Dendritic cell treated with granulocyte-macrophage colony-stimulating factor and Interleukin-4, amounts not matched to agents 40 ng/mL and 50 ng/mL, for 4 days (primary cell): ENCODE measurements at regions not wholly inside any gene's neighbourhood (a gene's known extent, or its start where the extent isn't known, plus 50 kb on each side); places are given as distances from the start of the nearest gene placed in this dataset.
"Not testable (repeated sequence)": the region's sequence is repeated elsewhere in the genome, so short reads cannot be mapped to it uniquely, and the experiment has no call there.

Experiments used
- H3K27ac Mint-ChIP-seq: one replicate; pipeline ENCODE4 v1.8.0; 2022; ENCODE audit warnings: mild to moderate bottlenecking, mixed read lengths
- H3K27me3 Mint-ChIP-seq: one replicate; pipeline ENCODE4 v1.8.0; 2022; ENCODE audit warnings: mild to moderate bottlenecking, mixed read lengths
- H3K36me3 Mint-ChIP-seq: one replicate; pipeline ENCODE4 v1.8.0; 2022; ENCODE audit warnings: low read depth, mixed read lengths
- H3K4me1 Mint-ChIP-seq: one replicate; pipeline ENCODE4 v1.8.0; 2022; ENCODE audit warnings: low read depth, mixed read lengths
- H3K4me3 Mint-ChIP-seq: one replicate; pipeline ENCODE4 v1.8.0; 2022; ENCODE audit warnings: mild to moderate bottlenecking, moderate library complexity, mixed read lengths
- H3K9me3 Mint-ChIP-seq: one replicate; pipeline ENCODE4 v1.8.0; 2022; ENCODE audit warnings: mixed read lengths
- intact Hi-C: fragments of 100-400 bp; cut with micrococcal nuclease; formaldehyde crosslinking; loops from one replicate; pipeline ENCODE4 v1.15.0; 2022

- Mint-ChIP-seq H3K4me1 (no peaks in the 10 kb centered on the region), H3K9me3 (peaks cover 12% of the 10 kb centered on the region), H3K4me3 (no peak overlapping the region)
Measured at GRCh38 chr10:46169736-46170135, 117.1 kb upstream of the ANTXRL start.

GRCh38 chr10:46170789-46171188 lies 116.0 kb upstream of the ANTXRL start:
- Mint-ChIP-seq H3K4me3 (no peak overlapping the region), H3K4me1 (no peaks in the 10 kb centered on the region), H3K36me3 (no peaks in the 10 kb centered on the region), H3K27me3 (no peaks in the 10 kb centered on the region), H3K27ac (no peak overlapping the region), H3K9me3 (peaks cover 12% of the 10 kb centered on the region)
- intact Hi-C loops = no loop called here

More at GRCh38 chr10:46169736-46170135, 117.1 kb upstream of the ANTXRL start:
- intact Hi-C loops = no loop called here
- Mint-ChIP-seq H3K36me3 (no peaks in the 10 kb centered on the region), H3K27ac (no peak overlapping the region), H3K27me3 (no peaks in the 10 kb centered on the region)

GRCh38 chr10:46171661-46172060 lies 115.1 kb upstream of the ANTXRL start:
- intact Hi-C loops = no loop called here

GRCh38 chr10:46175296-46175695 lies 111.5 kb upstream of the ANTXRL start:
- H3K4me3 Mint-ChIP-seq = no peak overlapping the region
- intact Hi-C loops = no loop called here
- no peaks in the 10 kb centered on the region for H3K4me1 Mint-ChIP-seq
- peaks cover 6% of the 10 kb centered on the region for H3K9me3 Mint-ChIP-seq
- H3K27ac Mint-ChIP-seq = no peak overlapping the region
- H3K36me3 Mint-ChIP-seq = no peaks in the 10 kb centered on the region
- H3K27me3 Mint-ChIP-seq = no peaks in the 10 kb centered on the region

More at GRCh38 chr10:46171661-46172060, 115.1 kb upstream of the ANTXRL start:
- Mint-ChIP-seq H3K27ac (no peak overlapping the region), H3K4me1 (no peaks in the 10 kb centered on the region), H3K27me3 (no peaks in the 10 kb centered on the region), H3K4me3 (no peak overlapping the region), H3K36me3 (no peaks in the 10 kb centered on the region), H3K9me3 (peaks cover 12% of the 10 kb centered on the region)

GRCh38 chr10:46175831-46176230 lies 111.0 kb upstream of the ANTXRL start:
- no peak overlapping the region for H3K27ac Mint-ChIP-seq

GRCh38 chr10:46187431-46187830 lies 99.4 kb upstream of the ANTXRL start:
- H3K9me3 Mint-ChIP-seq, H3K4me1 Mint-ChIP-seq, H3K27me3 Mint-ChIP-seq, H3K27ac Mint-ChIP-seq, H3K4me3 Mint-ChIP-seq, H3K36me3 Mint-ChIP-seq, intact Hi-C loops: not testable (repeated sequence)

More at GRCh38 chr10:46175831-46176230, 111.0 kb upstream of the ANTXRL start:
- no peaks in the 10 kb centered on the region for H3K27me3 Mint-ChIP-seq
- H3K4me3 Mint-ChIP-seq = no peak overlapping the region
- H3K4me1 Mint-ChIP-seq = no peaks in the 10 kb centered on the region
- H3K36me3 Mint-ChIP-seq = no peaks in the 10 kb centered on the region
- peaks cover 2% of the 10 kb centered on the region for H3K9me3 Mint-ChIP-seq
- intact Hi-C loops = no loop called here

- Mint-ChIP-seq H3K36me3 (no peaks in the 10 kb centered on the region), H3K4me1 (no peaks in the 10 kb centered on the region), H3K4me3 (no peak overlapping the region), H3K9me3 (no peaks in the 10 kb centered on the region), H3K27ac (no peak overlapping the region), H3K27me3 (no peaks in the 10 kb centered on the region)
- intact Hi-C loops = no loop called here
Measured at GRCh38 chr10:46197050-46197449, 89.7 kb upstream of the ANTXRL start.

- no peak overlapping the region for H3K4me3 Mint-ChIP-seq
- H3K9me3 Mint-ChIP-seq = no peaks in the 10 kb centered on the region
- H3K27me3 Mint-ChIP-seq = no peaks in the 10 kb centered on the region
- no peaks in the 10 kb centered on the region for H3K36me3 Mint-ChIP-seq
- H3K27ac Mint-ChIP-seq = no peak overlapping the region
- H3K4me1 Mint-ChIP-seq = no peaks in the 10 kb centered on the region
- intact Hi-C loops = no loop called here
Measured at GRCh38 chr10:46198516-46198915, 88.3 kb upstream of the ANTXRL start.

GRCh38 chr10:46202405-46202804 lies 84.4 kb upstream of the ANTXRL start:
- H3K9me3 Mint-ChIP-seq, H3K27ac Mint-ChIP-seq, H3K4me3 Mint-ChIP-seq, H3K36me3 Mint-ChIP-seq, intact Hi-C loops, H3K27me3 Mint-ChIP-seq, H3K4me1 Mint-ChIP-seq: not testable (repeated sequence)

GRCh38 chr10:46204482-46205102 lies 82.2 kb upstream of the ANTXRL start:
- H3K36me3 Mint-ChIP-seq, H3K27me3 Mint-ChIP-seq, H3K27ac Mint-ChIP-seq, H3K4me3 Mint-ChIP-seq, H3K4me1 Mint-ChIP-seq, H3K9me3 Mint-ChIP-seq, intact Hi-C loops: not testable (repeated sequence)

- H3K27me3 Mint-ChIP-seq, H3K9me3 Mint-ChIP-seq, H3K4me1 Mint-ChIP-seq, H3K36me3 Mint-ChIP-seq, H3K27ac Mint-ChIP-seq, H3K4me3 Mint-ChIP-seq, intact Hi-C loops: not testable (repeated sequence)
Measured at GRCh38 chr10:46210427-46210826, 76.4 kb upstream of the ANTXRL start.

GRCh38 chr10:46215426-46215825 lies 71.4 kb upstream of the ANTXRL start:
- H3K4me3 Mint-ChIP-seq = no peak overlapping the region
- H3K27ac Mint-ChIP-seq = no peak overlapping the region
- H3K36me3 Mint-ChIP-seq = no peaks in the 10 kb centered on the region
- intact Hi-C loops = no loop called here
- H3K9me3 Mint-ChIP-seq = no peaks in the 10 kb centered on the region
- peaks cover 3% of the 10 kb centered on the region for H3K27me3 Mint-ChIP-seq
- peaks cover 11% of the 10 kb centered on the region for H3K4me1 Mint-ChIP-seq

GRCh38 chr10:46216003-46216634 lies 70.7 kb upstream of the ANTXRL start:
- peaks cover 11% of the 10 kb centered on the region for H3K4me1 Mint-ChIP-seq
- H3K4me3 Mint-ChIP-seq = no peak overlapping the region
- H3K9me3 Mint-ChIP-seq = no peaks in the 10 kb centered on the region
- intact Hi-C loops = no loop called here
- no peak overlapping the region for H3K27ac Mint-ChIP-seq
- peaks cover 3% of the 10 kb centered on the region for H3K27me3 Mint-ChIP-seq
- no peaks in the 10 kb centered on the region for H3K36me3 Mint-ChIP-seq

- Mint-ChIP-seq H3K27me3 (peaks cover 3% of the 10 kb centered on the region), H3K4me3 (no peak overlapping the region), H3K9me3 (no peaks in the 10 kb centered on the region), H3K27ac (no peak overlapping the region), H3K36me3 (no peaks in the 10 kb centered on the region), H3K4me1 (peaks cover 11% of the 10 kb centered on the region)
- intact Hi-C loops = no loop called here
Measured at GRCh38 chr10:46216836-46217751, 69.7 kb upstream of the ANTXRL start.
